RWPE2 (cell line): ENCODE measurements at regions not wholly inside any gene's neighbourhood (a gene's known extent, or its start where the extent isn't known, plus 50 kb on each side); places are given as distances from the start of the nearest gene placed in this dataset.

Experiments
- ATAC-seq: fragments of 200-7000 bp; cut with Tn5 transposase; 3 replicates; pipeline ENCODE4 v1.9.1; 2021; ENCODE audit warnings: low read depth
- DNase-seq: peaks from one replicate; pipeline ENCODE4 v3.0.0-alpha.2; 2020; ENCODE audit warnings: low spot score
- H3K27ac ChIP-seq: fragments of 450-650 bp; 2 replicates; pipeline ENCODE4 v1.5.1; 2017; ENCODE audit warnings: mild to moderate bottlenecking; ENCODE audit not compliant: poor library complexity, severe bottlenecking
- H3K27me3 ChIP-seq: fragments of 250-450 bp; sonication (Bioruptor Pico); 2 replicates; pipeline ENCODE4 v1.5.1; 2021; ENCODE audit warnings: mild to moderate bottlenecking, moderate library complexity; ENCODE audit not compliant: insufficient read depth, poor library complexity, severe bottlenecking
- H3K36me3 ChIP-seq: fragments of 250-450 bp; sonication (Bioruptor Pico); 2 replicates; pipeline ENCODE4 v1.5.1; 2020; ENCODE audit warnings: low read depth, mild to moderate bottlenecking, moderate library complexity
- H3K4me1 ChIP-seq: fragments of 250-450 bp; sonication (Bioruptor Pico); 2 replicates; pipeline ENCODE4 v1.5.1; 2021; ENCODE audit warnings: mild to moderate bottlenecking, moderate library complexity; ENCODE audit not compliant: insufficient read depth, poor library complexity, severe bottlenecking
- H3K4me3 ChIP-seq: fragments of 250-450 bp; sonication (Bioruptor Pico); 2 replicates; pipeline ENCODE4 v1.5.1; 2021; ENCODE audit warnings: mild to moderate bottlenecking, moderate library complexity; ENCODE audit not compliant: severe bottlenecking
- H3K9me3 ChIP-seq: fragments of 250-450 bp; sonication (Bioruptor Pico); 2 replicates; pipeline ENCODE4 v1.5.1; 2021; ENCODE audit warnings: mild to moderate bottlenecking, moderate library complexity; ENCODE audit not compliant: severe bottlenecking
- TF ChIP-seq, protein P1 (sequence below): fragments of 450-650 bp; IDR thresholded peaks from one replicate; pipeline ENCODE4 v1.5.1; 2017; ENCODE audit warnings: mild to moderate bottlenecking, moderate library complexity; ENCODE audit not compliant: poor library complexity, severe bottlenecking

DNA sequence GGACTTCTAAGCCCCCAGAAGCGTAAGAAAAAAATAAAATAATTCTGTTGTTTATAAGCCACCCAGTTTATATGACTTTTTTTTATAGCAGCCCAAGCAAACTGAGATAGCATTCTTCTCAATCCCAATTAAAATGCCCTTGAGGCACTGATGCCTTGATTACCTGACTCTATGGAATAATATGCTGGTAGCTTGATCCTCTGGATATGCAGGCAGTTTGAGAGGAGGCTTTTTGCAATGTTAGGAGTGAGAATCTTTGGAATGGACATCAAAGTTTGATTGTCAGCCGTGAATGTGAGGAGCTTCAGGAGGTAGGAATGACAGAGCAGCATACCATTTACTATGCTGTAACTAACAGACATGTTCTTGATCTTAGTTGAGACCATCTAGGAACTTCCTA, 275.6 kb downstream of the AASDHPPT start:
- no peaks in the 10 kb centered on the region for H3K9me3 ChIP-seq
- no peak for ATAC-seq
- no peak overlapping the region for H3K4me3 ChIP-seq

GRCh38 chr11:106369224-106369623, 291.8 kb downstream of the AASDHPPT start:
- H3K27ac ChIP-seq = peak overlapping the region; percentile 79
- peaks cover 20% of the 10 kb centered on the region for H3K4me1 ChIP-seq
- no peaks in the 10 kb centered on the region for H3K9me3 ChIP-seq
- DNase-seq (no peak), ATAC-seq (no peak)
- no peaks in the 10 kb centered on the region for H3K27me3 ChIP-seq
- H3K36me3 ChIP-seq = no peaks in the 10 kb centered on the region
- TF ChIP-seq, protein P1, sequence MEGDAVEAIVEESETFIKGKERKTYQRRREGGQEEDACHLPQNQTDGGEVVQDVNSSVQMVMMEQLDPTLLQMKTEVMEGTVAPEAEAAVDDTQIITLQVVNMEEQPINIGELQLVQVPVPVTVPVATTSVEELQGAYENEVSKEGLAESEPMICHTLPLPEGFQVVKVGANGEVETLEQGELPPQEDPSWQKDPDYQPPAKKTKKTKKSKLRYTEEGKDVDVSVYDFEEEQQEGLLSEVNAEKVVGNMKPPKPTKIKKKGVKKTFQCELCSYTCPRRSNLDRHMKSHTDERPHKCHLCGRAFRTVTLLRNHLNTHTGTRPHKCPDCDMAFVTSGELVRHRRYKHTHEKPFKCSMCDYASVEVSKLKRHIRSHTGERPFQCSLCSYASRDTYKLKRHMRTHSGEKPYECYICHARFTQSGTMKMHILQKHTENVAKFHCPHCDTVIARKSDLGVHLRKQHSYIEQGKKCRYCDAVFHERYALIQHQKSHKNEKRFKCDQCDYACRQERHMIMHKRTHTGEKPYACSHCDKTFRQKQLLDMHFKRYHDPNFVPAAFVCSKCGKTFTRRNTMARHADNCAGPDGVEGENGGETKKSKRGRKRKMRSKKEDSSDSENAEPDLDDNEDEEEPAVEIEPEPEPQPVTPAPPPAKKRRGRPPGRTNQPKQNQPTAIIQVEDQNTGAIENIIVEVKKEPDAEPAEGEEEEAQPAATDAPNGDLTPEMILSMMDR = no peak
- H3K4me3 ChIP-seq = no peak overlapping the region

More for the DNA sequence above, 275.6 kb downstream of the AASDHPPT start:
- no peaks in the 10 kb centered on the region for H3K36me3 ChIP-seq
- no peaks in the 10 kb centered on the region for H3K27me3 ChIP-seq
- TF ChIP-seq, protein P1 = no peak
- H3K4me1 ChIP-seq = no peaks in the 10 kb centered on the region
- no peak for DNase-seq
- H3K27ac ChIP-seq = no peak overlapping the region

DNA sequence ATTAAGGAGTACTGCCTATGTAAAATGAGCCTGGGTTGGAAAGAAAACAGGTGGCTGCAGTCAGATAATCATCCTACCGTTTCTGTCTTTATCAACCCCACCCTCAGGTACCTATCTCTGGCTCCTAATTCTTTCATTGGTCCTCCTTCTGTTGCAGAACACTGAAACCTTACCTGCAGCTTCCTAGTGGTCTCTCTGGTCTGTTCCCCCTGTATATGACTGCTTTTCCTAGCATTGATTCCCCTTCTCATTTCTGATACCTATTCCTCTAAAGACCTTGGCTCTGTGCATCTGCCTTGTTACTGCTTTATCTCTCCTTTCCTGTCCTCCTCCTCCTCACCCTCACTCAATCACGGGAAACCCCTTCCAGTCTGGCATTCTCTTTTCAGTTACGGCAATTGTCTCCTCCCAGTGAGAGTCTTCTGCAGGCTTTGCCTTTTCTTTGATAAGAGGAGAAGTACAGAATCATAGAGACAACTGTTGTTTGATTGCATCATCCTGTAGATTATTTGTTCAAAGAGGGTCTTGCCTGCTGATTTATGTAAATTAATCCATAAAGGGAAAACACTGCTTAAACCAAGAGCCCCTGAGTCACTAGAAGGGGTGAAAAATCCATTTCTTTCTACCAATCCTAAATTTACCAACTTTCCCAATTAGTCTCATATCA, 301.2 kb downstream of the AASDHPPT start:
- no peaks in the 10 kb centered on the region for H3K36me3 ChIP-seq
- H3K27me3 ChIP-seq = no peaks in the 10 kb centered on the region
- no peak overlapping the region for H3K4me3 ChIP-seq
- H3K4me1 ChIP-seq = no peaks in the 10 kb centered on the region
- no peak overlapping the region for H3K27ac ChIP-seq
- DNase-seq (no peak), ATAC-seq (no peak)
- TF ChIP-seq, protein P1 = no peak
- no peaks in the 10 kb centered on the region for H3K9me3 ChIP-seq

DNA sequence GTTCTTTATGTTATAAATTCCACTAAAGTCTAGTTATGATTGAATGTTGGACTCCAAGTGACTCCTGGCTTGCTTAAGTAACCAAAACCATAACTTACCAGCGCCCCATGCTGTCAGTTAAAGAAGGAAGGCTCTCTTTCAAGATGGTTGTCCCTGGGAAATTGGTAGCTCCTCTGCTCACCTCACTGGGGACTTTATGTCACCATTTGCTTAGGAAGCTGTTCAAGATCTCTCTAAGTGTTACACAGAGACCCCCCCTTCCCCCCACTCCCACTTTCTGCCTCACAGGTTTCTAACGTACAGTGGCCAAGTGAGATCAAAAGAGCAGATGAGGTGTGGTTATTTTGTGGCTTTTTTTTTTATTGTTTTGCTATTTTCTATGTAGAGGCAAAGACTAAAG, 301.8 kb downstream of the AASDHPPT start:
- ATAC-seq (no peak), DNase-seq (no peak)
- Histone ChIP-seq H3K9me3 (no peaks in the 10 kb centered on the region), H3K27me3 (no peaks in the 10 kb centered on the region), H3K4me1 (no peaks in the 10 kb centered on the region), H3K4me3 (no peak overlapping the region), H3K27ac (no peak overlapping the region), H3K36me3 (no peaks in the 10 kb centered on the region)
- TF ChIP-seq, protein P1 = no peak

DNA sequence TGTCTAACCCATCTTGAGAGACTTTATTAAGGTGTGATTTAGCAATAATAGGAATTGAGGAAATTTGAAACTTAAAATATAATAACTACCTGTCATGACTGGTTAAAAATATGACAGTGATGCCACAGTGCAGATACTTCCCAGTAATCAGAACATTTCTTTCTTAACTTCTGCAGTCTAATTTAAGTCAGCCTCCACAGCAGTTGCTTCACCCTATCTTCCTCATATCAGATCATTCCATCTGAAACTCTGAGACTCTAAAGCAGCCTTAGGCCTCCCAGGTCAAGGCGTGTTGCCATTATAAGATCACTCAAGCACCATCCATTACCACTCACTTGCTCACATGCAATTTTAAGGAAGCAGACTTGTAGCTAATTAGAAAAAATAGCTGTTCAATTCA, 302.2 kb downstream of the AASDHPPT start:
- no peak overlapping the region for H3K27ac ChIP-seq

More for the DNA sequence above, 302.2 kb downstream of the AASDHPPT start:
- ATAC-seq (no peak), DNase-seq (no peak)
- H3K9me3 ChIP-seq = no peaks in the 10 kb centered on the region
- no peaks in the 10 kb centered on the region for H3K36me3 ChIP-seq
- no peaks in the 10 kb centered on the region for H3K27me3 ChIP-seq
- TF ChIP-seq, protein P1 = no peak
- H3K4me1 ChIP-seq = no peaks in the 10 kb centered on the region
- no peak overlapping the region for H3K4me3 ChIP-seq
